OCI-LY1 (cell line): ENCODE measurements at regions not wholly inside any gene's neighbourhood (a gene's known extent, or its start where the extent isn't known, plus 50 kb on each side); places are given as distances from the start of the nearest gene placed in this dataset.

ENCODE experiments used
- CTCF ChIP-seq: fragments of 200-600 bp; sonication (generic), shearing (Covaris generic); IDR thresholded peaks from 2 replicates; pipeline ENCODE4 v1.5.1; 2017; ENCODE audit warnings: mild to moderate bottlenecking, antibody characterized with exemption, low read length, moderate library complexity, mixed read lengths
- EZH2 ChIP-seq: fragments of 200-600 bp; sonication (generic), shearing (Covaris generic); IDR thresholded peaks from 2 replicates; pipeline ENCODE4 v1.8.0; 2017; ENCODE audit warnings: borderline replicate concordance, mixed run types, mild to moderate bottlenecking, antibody characterized with exemption, low read length, moderate library complexity, mixed read lengths

- TF ChIP-seq CTCF, result no peak
- TF ChIP-seq EZH2, result no peak
Measured at GRCh38 chr2:207387001-207387571, 142.7 kb upstream of the CREB1 start.
